ENCODE measurements at regions not wholly inside any gene's neighbourhood (a gene's known extent, or its start where the extent isn't known, plus 50 kb on each side); places are given as distances from the start of the nearest gene placed in this dataset.

DNA sequence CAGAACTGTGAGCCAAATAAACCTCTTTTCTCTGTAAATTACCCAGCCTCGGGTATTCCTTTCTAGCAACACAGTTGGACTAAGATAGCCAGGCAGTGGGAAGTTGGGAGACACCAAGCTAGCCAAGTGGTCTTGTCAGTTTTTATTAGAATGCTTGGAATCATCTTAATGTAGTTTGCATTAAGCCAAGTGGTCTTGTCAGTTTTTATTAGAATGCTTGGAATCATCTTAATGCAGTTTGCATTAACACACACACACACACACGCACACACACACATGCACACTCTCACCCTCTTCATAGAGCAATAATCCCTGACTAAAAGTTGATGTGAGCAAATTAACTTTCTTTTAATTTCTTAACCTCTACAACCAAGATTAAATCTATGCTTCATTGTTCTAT lies 151.5 kb downstream of the VAPA start:
- H3K4me1 Mint-ChIP-seq, result no peaks in the 10 kb centered on the region
- H3K27me3 Mint-ChIP-seq, result peaks cover 26% of the 10 kb centered on the region
- ATAC-seq (replicated peaks; ENCODE audit: extremely low read depth, poor library complexity, severe bottlenecking) (no peak), DNase-seq (ENCODE audit: low spot score in 2 of 2) (no peak)
- no peaks in the 10 kb centered on the region for H3K36me3 Mint-ChIP-seq (ENCODE audit: insufficient read depth)
- no peak overlapping the region for H3K4me3 Mint-ChIP-seq
- H3K27ac Mint-ChIP-seq (ENCODE audit: low read depth), result no peak overlapping the region
- H3K9me3 Mint-ChIP-seq, result no peaks in the 10 kb centered on the region

DNA sequence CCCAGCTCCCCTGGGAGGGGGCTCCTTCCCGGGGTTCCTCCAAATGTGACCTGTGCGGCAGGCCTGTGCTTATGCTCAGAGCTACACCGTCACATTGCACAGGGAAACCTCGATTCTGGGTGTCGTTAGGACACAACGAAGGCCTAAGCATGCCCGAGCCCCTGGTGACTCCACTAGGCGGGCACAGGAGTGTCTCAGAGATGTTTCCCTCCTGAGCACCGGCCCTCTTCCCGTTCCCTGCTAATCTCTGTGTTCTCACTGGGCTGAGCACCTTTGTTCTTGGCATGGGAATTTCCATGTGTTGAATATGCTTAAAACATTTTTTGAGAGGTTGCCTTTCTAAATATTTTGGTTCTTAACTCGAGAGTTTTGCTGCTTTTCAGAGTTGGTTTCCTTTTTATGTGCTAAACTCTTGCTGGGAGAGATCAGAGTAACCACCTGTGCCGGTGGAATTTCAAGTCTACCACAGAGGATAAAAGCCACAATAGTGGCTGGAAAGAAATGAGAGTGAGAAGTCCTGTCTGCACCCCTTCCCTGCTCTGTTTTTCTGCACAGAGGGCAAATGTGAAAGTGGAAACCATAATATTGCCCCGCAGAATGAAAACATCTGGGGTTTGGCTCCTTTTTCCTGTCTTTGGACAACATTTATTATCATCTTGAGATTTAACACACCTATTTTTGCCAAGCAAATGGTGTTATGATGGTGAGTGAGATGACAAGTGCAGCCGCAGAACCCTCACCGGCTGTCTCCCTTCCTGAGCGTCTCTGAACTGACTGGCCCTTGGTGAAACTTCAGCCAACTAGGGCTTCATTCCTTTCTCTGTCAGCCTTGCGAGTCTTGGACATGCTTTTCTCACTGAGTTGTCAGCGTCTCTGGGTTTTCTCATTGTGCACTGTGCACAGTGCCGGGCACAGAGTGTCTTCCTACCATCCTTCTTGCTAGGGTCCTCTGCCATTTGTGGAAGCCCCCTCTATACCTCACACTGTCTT lies 154.1 kb downstream of the VAPA start:
- Mint-ChIP-seq H3K27ac (ENCODE audit: low read depth) (no peak overlapping the region), H3K4me1 (no peaks in the 10 kb centered on the region), H3K4me3 (no peak overlapping the region), H3K9me3 (no peaks in the 10 kb centered on the region), H3K36me3 (ENCODE audit: insufficient read depth) (no peaks in the 10 kb centered on the region), H3K27me3 (peaks cover 18% of the 10 kb centered on the region)
- no peak for DNase-seq (ENCODE audit: low spot score in 2 of 2)
- no peak for ATAC-seq (replicated peaks; ENCODE audit: extremely low read depth, poor library complexity, severe bottlenecking)

DNA sequence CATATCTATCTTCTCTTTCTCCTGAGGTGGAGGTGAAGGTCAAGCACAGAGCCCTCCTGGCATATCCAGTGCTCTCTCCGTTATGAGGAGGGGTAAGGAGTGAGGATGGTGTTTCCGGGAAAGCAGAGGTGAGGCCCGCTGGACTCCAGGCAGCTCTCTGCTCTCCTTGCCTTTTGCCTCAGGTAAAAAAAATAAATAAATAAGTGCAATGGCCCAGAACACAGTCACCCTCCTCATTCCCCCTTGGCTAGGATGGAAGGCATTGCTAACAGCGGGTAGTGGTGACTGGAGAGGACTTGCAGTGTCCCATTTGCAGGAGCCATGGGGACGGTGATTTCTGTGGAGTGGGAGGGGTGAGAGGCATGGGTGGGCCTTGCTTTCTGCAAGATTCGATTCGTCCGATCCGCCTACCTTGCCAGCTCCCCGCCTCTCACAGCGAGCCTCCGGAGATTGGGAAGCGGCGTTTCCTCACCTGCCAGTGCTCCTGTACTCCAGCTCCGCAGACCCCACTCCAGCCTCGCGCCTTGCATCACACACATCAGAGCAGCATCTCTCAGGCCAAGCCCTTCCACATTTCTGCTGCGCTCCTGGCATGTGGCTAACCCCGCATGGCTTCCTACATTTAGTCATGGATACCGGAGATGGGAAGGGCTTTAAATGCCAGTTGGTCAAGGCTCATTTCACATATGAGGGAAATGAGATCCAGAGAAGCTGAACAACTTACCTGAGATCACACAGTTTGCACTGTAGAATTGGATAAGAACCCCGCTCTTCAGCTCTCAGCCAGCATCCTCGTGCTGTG lies 155.2 kb downstream of the VAPA start:
- H3K4me1 Mint-ChIP-seq, result no peaks in the 10 kb centered on the region
- peaks cover 18% of the 10 kb centered on the region for H3K27me3 Mint-ChIP-seq
- ATAC-seq (replicated peaks; ENCODE audit: extremely low read depth, poor library complexity, severe bottlenecking), result no peak
- no peak overlapping the region for H3K27ac Mint-ChIP-seq (ENCODE audit: low read depth)
- no peak overlapping the region for H3K4me3 Mint-ChIP-seq
- no peak for DNase-seq (ENCODE audit: low spot score in 2 of 2)
- no peaks in the 10 kb centered on the region for H3K36me3 Mint-ChIP-seq (ENCODE audit: insufficient read depth)
- H3K9me3 Mint-ChIP-seq, result no peaks in the 10 kb centered on the region

DNA sequence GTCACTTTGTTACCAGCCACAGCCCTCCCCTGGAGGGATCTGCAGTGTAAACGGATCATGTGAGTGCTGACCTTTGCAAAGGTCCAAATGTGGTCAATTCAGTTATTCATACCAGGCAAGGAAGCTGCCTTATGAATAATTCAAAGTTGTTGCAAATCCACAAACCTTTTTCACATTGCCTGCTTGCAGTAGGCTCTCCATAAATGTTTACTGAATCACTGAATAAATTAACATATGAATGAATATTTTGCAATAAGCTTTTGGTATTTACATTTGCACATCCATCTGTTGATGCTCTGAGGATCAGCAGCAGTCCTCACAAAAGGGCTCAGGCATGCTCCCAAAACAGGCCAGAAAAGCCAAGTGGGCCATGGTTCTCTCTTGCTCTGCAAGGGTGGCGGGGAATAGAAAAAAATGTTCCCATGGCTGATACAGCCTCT lies 156.8 kb downstream of the VAPA start:
- Mint-ChIP-seq H3K27ac (ENCODE audit: low read depth) (no peak overlapping the region), H3K27me3 (peaks cover 20% of the 10 kb centered on the region), H3K9me3 (no peaks in the 10 kb centered on the region), H3K36me3 (ENCODE audit: insufficient read depth) (no peaks in the 10 kb centered on the region), H3K4me1 (no peaks in the 10 kb centered on the region), H3K4me3 (no peak overlapping the region)
- no peak for DNase-seq (ENCODE audit: low spot score in 2 of 2)
- no peak for ATAC-seq (replicated peaks; ENCODE audit: extremely low read depth, poor library complexity, severe bottlenecking)

DNA sequence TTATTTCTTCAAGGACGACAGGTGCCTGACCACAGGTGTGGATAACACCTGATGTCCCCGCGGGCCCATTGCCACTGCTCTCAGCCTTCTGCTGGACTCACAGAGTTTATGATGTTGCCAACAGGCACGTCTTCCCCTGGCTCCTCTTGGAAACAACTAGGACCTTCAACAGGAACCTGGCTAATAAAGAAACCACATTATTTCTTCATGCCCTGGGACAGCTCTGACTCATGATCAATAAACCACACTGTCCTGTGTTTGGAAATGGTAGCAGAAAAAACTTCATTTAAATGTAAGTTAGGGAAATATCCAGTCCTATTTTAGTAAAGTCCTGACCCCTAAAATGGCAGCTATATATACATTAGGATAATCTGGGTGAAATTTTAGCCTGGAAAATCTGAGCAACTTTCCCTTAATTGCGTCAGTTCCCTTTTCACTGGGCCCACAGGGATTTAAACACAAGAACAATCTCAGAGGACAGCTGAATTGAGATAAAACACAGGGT lies 158.9 kb downstream of the VAPA start:
- H3K4me1 Mint-ChIP-seq, result no peaks in the 10 kb centered on the region
- H3K27me3 Mint-ChIP-seq, result peaks cover 36% of the 10 kb centered on the region
- ATAC-seq (replicated peaks; ENCODE audit: extremely low read depth, poor library complexity, severe bottlenecking) (no peak), DNase-seq (ENCODE audit: low spot score in 2 of 2) (no peak)
- H3K9me3 Mint-ChIP-seq, result no peaks in the 10 kb centered on the region
- no peaks in the 10 kb centered on the region for H3K36me3 Mint-ChIP-seq (ENCODE audit: insufficient read depth)
- no peak overlapping the region for H3K27ac Mint-ChIP-seq (ENCODE audit: low read depth)
- H3K4me3 Mint-ChIP-seq, result no peak overlapping the region

DNA sequence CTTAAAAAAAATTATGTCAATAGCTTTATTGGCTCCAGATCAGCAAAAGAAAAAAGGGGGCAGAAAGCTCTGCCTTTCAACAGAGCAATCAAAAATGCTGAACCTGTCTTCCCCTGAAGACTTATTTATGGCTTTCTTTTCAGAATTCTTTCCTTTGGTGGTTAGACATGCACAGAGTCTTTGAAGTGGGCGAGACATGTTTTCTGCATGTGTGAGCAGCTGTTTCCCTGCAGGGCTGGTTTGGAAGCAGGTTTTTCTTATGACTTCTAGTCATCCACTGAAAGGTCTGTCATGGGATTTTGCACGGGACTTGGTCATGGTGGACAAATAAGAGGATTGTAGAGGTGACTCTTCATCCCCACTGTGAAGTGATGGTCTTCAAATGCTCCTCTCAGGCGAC lies 160.3 kb downstream of the VAPA start:
- Mint-ChIP-seq H3K27ac (ENCODE audit: low read depth) (no peak overlapping the region), H3K4me3 (no peak overlapping the region), H3K9me3 (no peaks in the 10 kb centered on the region), H3K4me1 (no peaks in the 10 kb centered on the region), H3K36me3 (ENCODE audit: insufficient read depth) (no peaks in the 10 kb centered on the region), H3K27me3 (peaks cover 23% of the 10 kb centered on the region)
- no peak for DNase-seq (ENCODE audit: low spot score in 2 of 2)
- ATAC-seq (replicated peaks; ENCODE audit: extremely low read depth, poor library complexity, severe bottlenecking), result no peak

DNA sequence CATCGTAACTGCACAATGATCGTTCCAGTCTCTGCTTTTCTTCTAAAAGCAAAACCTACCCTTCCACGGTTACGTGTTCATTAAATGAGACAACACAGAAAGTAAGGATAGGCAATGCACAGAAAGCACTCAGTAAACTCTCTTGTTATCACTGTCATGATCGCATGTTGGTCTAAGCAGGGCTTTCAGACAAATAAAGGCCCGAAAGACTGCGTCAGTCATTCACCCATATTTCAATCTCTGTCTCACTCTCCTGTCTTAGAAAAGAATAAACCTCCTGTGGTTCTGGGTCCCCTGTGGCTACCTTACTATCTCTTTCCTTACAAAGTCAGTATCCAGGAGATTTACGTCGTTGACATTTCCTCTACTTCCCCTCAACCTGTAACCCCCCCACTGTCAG lies 160.9 kb downstream of the VAPA start:
- no peaks in the 10 kb centered on the region for H3K9me3 Mint-ChIP-seq
- ATAC-seq (replicated peaks; ENCODE audit: extremely low read depth, poor library complexity, severe bottlenecking), result no peak

DNA sequence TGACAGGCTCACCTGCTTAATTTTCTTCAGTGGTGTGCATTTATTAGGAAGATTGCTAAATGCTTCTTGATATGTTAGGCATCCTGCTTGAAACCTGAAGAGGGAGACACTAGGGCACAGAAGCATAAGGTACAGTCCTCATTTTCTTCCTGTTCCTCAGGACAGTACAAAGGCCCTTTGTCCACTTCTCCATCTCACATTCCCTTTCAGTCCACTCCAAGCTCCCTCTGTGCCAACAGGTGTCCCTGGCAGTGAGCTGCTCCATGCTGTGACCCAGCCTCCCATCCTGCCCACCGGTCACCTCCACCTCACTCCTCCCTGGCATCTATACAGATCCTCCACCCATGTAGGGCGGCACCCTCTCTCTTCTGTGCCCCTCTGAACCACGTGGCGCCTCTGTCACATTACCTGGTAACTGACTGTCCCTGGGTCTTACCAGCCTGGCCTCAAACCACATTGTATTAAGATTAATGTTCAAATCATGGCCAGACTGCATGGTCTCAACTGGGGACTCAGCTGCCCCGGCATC lies 162.8 kb downstream of the VAPA start:
- Mint-ChIP-seq H3K4me3 (no peak overlapping the region), H3K36me3 (ENCODE audit: insufficient read depth) (no peaks in the 10 kb centered on the region), H3K4me1 (no peaks in the 10 kb centered on the region), H3K27ac (ENCODE audit: low read depth) (no peak overlapping the region), H3K27me3 (peaks cover 18% of the 10 kb centered on the region), H3K9me3 (no peaks in the 10 kb centered on the region)
- ATAC-seq (replicated peaks; ENCODE audit: extremely low read depth, poor library complexity, severe bottlenecking), result no peak
- DNase-seq (ENCODE audit: low spot score in 2 of 2), result no peak

More for the DNA sequence above, 160.9 kb downstream of the VAPA start:
- peaks cover 18% of the 10 kb centered on the region for H3K27me3 Mint-ChIP-seq
- no peak overlapping the region for H3K4me3 Mint-ChIP-seq
- no peaks in the 10 kb centered on the region for H3K4me1 Mint-ChIP-seq
- no peak for DNase-seq (ENCODE audit: low spot score in 2 of 2)
- H3K27ac Mint-ChIP-seq (ENCODE audit: low read depth), result no peak overlapping the region
- H3K36me3 Mint-ChIP-seq (ENCODE audit: insufficient read depth), result no peaks in the 10 kb centered on the region

DNA sequence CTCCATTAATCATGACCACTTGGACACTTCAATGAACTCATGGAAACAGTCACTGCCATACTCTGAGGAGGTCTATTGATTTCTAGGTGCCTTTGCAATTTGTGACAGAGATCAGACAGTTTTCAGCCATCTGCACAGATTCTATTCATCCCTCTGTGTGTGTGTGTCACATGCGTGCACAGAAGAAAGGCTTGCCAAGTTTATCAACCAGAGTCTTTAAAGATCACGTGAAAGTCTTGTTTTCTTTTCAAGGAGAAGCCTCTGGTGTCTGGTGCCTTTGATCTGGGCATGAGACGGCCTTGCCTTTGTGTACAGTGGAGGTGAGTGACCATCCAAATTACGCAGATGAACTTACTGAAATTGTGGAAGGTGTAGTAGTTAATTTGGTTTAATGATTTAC lies 164.2 kb downstream of the VAPA start:
- H3K27ac Mint-ChIP-seq (ENCODE audit: low read depth), result no peak overlapping the region
- ATAC-seq (replicated peaks; ENCODE audit: extremely low read depth, poor library complexity, severe bottlenecking) (no peak), DNase-seq (ENCODE audit: low spot score in 2 of 2) (no peak)
- H3K9me3 Mint-ChIP-seq, result peaks cover 8% of the 10 kb centered on the region
- peaks cover 18% of the 10 kb centered on the region for H3K27me3 Mint-ChIP-seq
- H3K4me3 Mint-ChIP-seq, result no peak overlapping the region
- no peaks in the 10 kb centered on the region for H3K36me3 Mint-ChIP-seq (ENCODE audit: insufficient read depth)
- H3K4me1 Mint-ChIP-seq, result no peaks in the 10 kb centered on the region

DNA sequence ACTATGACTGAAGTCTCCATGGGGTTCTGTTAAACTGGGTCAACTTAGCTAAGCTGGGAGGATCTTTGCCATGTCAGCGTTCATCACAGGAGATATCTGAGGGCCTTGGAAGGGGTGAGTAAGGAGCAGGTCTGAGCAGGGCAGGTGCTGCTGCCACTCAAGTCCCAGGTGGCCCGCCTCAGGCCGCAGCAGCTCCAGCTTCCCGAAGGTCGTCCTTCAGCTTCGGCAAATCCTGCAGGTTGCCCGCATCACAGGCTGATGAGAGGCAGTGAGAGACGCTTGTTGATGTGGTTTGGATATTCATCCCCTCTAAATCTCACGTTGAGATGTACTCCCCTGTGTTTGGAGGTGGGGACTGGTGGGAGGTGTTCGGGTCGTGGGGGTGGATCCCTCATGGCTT lies 166.6 kb downstream of the VAPA start:
- no peaks in the 10 kb centered on the region for H3K4me1 Mint-ChIP-seq
- DNase-seq (ENCODE audit: low spot score in 2 of 2) (no peak), ATAC-seq (replicated peaks; ENCODE audit: extremely low read depth, poor library complexity, severe bottlenecking) (no peak)
- H3K27ac Mint-ChIP-seq (ENCODE audit: low read depth), result no peak overlapping the region
- peaks cover 9% of the 10 kb centered on the region for H3K9me3 Mint-ChIP-seq
- H3K36me3 Mint-ChIP-seq (ENCODE audit: insufficient read depth), result no peaks in the 10 kb centered on the region
- no peak overlapping the region for H3K4me3 Mint-ChIP-seq
- H3K27me3 Mint-ChIP-seq, result peaks cover 18% of the 10 kb centered on the region

DNA sequence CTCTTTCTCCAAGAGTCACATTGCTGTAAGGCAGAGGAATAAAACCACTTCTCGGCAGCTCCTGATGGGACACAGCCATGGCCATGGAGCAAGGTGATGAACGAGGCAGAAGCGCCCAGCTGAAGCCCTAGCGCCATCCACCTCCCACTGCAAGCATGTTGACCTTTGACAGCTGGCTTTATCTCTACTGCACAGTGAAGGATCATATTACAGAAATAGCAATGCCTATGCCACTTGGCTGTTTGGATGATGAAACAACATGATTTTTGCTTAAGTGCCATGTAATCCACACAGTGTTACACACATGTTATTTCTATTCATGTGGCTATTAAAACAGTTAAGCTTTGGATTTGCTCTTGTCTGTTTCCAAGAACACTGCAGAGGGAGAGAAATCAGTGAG lies 167.7 kb downstream of the VAPA start:
- H3K36me3 Mint-ChIP-seq (ENCODE audit: insufficient read depth), result no peaks in the 10 kb centered on the region
- DNase-seq (ENCODE audit: low spot score in 2 of 2), result no peak
- H3K9me3 Mint-ChIP-seq, result peaks cover 9% of the 10 kb centered on the region
- H3K4me1 Mint-ChIP-seq, result no peaks in the 10 kb centered on the region
- no peak overlapping the region for H3K27ac Mint-ChIP-seq (ENCODE audit: low read depth)
- H3K27me3 Mint-ChIP-seq, result peaks cover 7% of the 10 kb centered on the region
- H3K4me3 Mint-ChIP-seq, result no peak overlapping the region
- ATAC-seq (replicated peaks; ENCODE audit: extremely low read depth, poor library complexity, severe bottlenecking), result no peak

DNA sequence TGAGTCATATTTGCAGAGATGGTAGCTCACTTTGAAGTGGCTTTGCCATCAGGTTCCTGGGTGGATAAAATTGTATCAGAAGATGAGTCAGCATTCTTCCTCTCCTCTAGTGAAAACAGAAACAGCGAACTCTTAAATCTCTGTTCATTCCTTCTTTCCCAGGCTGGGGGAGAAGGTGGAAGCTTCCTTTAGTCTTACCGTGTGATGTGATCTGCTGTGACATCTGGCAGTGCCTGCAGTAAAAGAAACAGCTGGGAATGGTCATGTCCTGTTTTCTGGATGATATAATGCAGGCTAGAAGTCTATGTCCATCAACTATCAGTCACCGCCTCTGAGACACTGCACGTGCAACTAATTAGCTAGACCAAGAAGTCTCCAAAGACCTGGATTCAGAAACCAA lies 171.6 kb downstream of the VAPA start:
- ATAC-seq (replicated peaks; ENCODE audit: extremely low read depth, poor library complexity, severe bottlenecking), result no peak
- Mint-ChIP-seq H3K4me1 (no peaks in the 10 kb centered on the region), H3K27me3 (peaks cover 10% of the 10 kb centered on the region), H3K27ac (ENCODE audit: low read depth) (no peak overlapping the region), H3K4me3 (no peak overlapping the region), H3K36me3 (ENCODE audit: insufficient read depth) (no peaks in the 10 kb centered on the region), H3K9me3 (peaks cover 9% of the 10 kb centered on the region)
- DNase-seq (ENCODE audit: low spot score in 2 of 2), result no peak

Measured in central memory CD8-positive, alpha-beta T cell (primary cell).